Activated T-helper 1 cell treated with anti-CD3 and anti-CD28 coated beads, Interleukin-12 subunit alpha, Interleukin-12 subunit beta, Interleukin-2, Interleukin-4 antibody, amounts not matched to agents 30 ng/mL and 10 ng/mL and 1 ng/mL, durations not matched to agents 14 hours and 24 hours and 36 hours (primary cell): ENCODE measurements at regions not wholly inside any gene's neighbourhood (a gene's known extent, or its start where the extent isn't known, plus 50 kb on each side); places are given as distances from the start of the nearest gene placed in this dataset.

Source experiments
- DNase-seq: peaks from one replicate; pipeline ENCODE4 v3.0.0; 2021; ENCODE audit warnings: low spot score
- H3K27ac Mint-ChIP-seq: one replicate; pipeline ENCODE4 v1.8.0; 2021; ENCODE audit warnings: mild to moderate bottlenecking, mixed read lengths
- H3K27me3 Mint-ChIP-seq: one replicate; pipeline ENCODE4 v1.8.0; 2022; ENCODE audit warnings: mild to moderate bottlenecking, moderate library complexity, mixed read lengths; ENCODE audit not compliant: insufficient read depth
- H3K36me3 Mint-ChIP-seq: one replicate; pipeline ENCODE4 v1.8.0; 2021; ENCODE audit warnings: low read depth, mixed read lengths
- H3K4me1 Mint-ChIP-seq: one replicate; pipeline ENCODE4 v1.8.0; 2021; ENCODE audit warnings: low read depth, mixed read lengths
- H3K4me3 Mint-ChIP-seq: one replicate; pipeline ENCODE4 v1.8.0; 2021; ENCODE audit warnings: mild to moderate bottlenecking, moderate library complexity, mixed read lengths
- H3K9me3 Mint-ChIP-seq: one replicate; pipeline ENCODE4 v1.8.0; 2021; ENCODE audit warnings: mixed read lengths
- intact Hi-C: fragments of 100-400 bp; cut with micrococcal nuclease; formaldehyde crosslinking; loops from one replicate; pipeline ENCODE4 v1.15.1; 2024

DNA sequence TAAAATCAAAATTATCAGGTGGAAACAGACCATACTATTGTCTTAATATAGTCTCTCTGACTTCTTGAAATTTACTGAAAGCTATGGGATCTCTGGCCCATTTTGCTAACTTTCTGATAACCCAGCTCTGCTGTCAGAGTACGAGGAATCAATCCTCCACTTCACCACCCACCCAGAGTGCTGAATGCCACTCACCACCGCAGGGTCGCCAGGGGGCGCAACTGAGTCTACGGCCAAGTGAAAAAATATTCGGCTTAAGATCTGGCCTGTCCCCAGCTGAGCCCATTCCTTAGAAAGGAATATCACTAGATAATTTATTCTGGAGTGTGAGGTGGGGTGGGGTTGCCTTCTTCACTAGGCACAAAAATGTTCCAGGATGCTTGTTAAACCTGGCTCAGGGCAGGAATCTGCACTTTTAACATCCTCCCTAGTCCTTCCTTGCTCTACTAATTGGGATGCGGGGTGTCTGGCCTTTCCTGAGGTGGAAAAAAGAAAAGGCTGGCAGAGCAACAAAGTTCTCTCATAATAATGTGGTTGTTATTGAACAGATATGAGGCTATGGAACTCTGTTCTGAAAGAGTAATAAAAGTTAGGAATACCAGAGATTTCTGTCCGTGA, 520.6 kb downstream of the MFSD1 start:
- H3K4me1 Mint-ChIP-seq: no peaks in the 10 kb centered on the region
- no peak for DNase-seq
- no peak overlapping the region for H3K4me3 Mint-ChIP-seq
- H3K27ac Mint-ChIP-seq: no peak overlapping the region
- H3K9me3 Mint-ChIP-seq: no peaks in the 10 kb centered on the region
- peaks cover 2% of the 10 kb centered on the region for H3K27me3 Mint-ChIP-seq
- intact Hi-C loops: no loop called here
- no peaks in the 10 kb centered on the region for H3K36me3 Mint-ChIP-seq

DNA sequence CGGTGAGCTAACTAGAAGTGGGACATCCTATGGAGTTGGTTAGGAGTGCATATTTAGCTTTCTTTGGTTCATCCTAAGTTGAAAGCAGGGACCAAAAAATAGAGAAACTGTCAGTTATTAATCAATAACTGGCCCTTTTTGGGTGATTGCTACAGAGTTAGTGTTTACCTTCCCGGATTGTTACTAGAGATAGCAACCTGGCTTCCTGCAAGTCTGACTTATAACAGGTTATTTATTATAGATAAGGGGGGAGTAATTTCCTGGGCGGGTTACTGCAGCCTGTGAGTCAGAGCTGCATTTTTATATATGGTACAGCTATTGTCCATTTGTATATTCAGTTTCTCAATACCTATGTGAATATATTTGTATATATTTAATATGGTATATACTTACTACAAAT, 522.0 kb downstream of the MFSD1 start:
- Mint-ChIP-seq H3K27me3 (peaks cover 2% of the 10 kb centered on the region), H3K36me3 (no peaks in the 10 kb centered on the region), H3K4me3 (no peak overlapping the region), H3K27ac (no peak overlapping the region), H3K9me3 (no peaks in the 10 kb centered on the region), H3K4me1 (no peaks in the 10 kb centered on the region)
- intact Hi-C loops: no loop called here
- DNase-seq: no peak

DNA sequence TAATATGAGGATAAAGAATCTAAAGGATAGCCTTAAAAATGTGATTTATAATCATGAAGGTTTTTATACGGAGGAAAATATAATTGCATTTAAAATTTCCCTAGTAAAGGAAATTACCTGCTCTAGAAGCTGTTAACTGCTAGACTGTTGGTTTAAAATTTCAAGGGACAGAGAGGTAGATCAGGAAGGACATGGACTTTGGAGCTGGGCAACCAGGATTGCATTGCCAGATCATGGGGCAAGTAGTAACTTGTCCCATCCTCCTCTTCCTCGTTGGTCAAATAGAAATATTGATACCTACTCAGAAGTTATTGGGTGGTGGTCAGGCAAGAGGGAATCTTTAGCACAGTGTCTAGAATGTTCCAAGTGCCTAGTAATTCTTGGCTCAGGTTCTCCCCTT, 525.1 kb downstream of the MFSD1 start:
- H3K4me1 Mint-ChIP-seq: no peaks in the 10 kb centered on the region
- H3K9me3 Mint-ChIP-seq: no peaks in the 10 kb centered on the region
- no peak for DNase-seq
- intact Hi-C loops: no loop called here
- H3K27me3 Mint-ChIP-seq: peaks cover 2% of the 10 kb centered on the region
- H3K36me3 Mint-ChIP-seq: no peaks in the 10 kb centered on the region
- no peak overlapping the region for H3K27ac Mint-ChIP-seq
- H3K4me3 Mint-ChIP-seq: no peak overlapping the region

DNA sequence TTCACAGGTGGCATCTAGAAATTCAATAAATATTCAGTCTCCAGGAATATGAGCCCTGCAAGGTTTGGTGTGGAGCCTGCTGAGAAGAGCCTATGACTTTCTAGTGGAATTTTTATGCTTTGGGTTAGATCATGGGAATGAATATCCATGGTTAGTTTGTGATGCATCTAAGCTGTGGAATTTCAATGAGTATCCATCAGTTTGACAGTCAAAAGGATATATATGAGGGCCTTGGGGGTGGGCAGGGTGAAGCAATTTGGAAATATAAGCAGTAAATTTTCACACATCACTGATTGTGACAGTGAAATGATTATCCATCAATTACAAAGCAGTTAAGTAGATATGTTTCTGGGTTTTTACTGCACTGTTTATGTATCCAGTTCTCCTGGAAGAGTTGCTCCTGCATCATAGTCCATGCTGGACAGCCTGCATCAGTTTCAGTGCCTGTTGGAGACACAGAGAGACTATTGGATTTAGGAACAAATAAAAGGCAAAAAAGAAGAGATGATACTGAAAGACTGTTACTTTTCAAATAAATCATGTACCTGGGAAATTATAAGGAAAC, 530.8 kb downstream of the MFSD1 start:
- H3K4me3 Mint-ChIP-seq: no peak overlapping the region
- no peaks in the 10 kb centered on the region for H3K36me3 Mint-ChIP-seq
- intact Hi-C loops: no loop called here
- no peak for DNase-seq
- no peaks in the 10 kb centered on the region for H3K9me3 Mint-ChIP-seq
- no peaks in the 10 kb centered on the region for H3K4me1 Mint-ChIP-seq
- no peaks in the 10 kb centered on the region for H3K27me3 Mint-ChIP-seq
- H3K27ac Mint-ChIP-seq: no peak overlapping the region

DNA sequence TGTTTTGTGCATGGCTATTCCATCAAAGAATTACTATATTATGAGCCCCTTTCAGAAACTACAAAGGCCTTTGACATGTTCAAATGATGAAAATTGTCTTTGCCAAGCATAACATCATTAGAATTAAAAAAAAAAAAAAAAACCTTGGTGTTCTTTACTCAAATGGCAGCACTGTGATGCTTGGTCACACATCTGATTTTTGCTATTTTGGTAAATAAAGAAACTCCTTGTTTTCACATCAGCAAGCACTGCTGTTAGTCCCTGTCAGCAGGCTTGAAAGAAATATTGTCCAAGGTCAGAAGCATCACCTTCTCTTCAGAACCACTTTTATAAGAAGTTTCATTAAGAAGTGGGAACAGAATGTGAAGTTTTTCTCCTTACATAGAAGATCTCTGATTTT, 537.3 kb downstream of the MFSD1 start:
- Mint-ChIP-seq H3K36me3 (no peaks in the 10 kb centered on the region), H3K27me3 (no peaks in the 10 kb centered on the region), H3K4me3 (no peak overlapping the region), H3K9me3 (peaks cover 4% of the 10 kb centered on the region), H3K4me1 (no peaks in the 10 kb centered on the region), H3K27ac (no peak overlapping the region)
- DNase-seq: no peak
- intact Hi-C loops: no loop called here

DNA sequence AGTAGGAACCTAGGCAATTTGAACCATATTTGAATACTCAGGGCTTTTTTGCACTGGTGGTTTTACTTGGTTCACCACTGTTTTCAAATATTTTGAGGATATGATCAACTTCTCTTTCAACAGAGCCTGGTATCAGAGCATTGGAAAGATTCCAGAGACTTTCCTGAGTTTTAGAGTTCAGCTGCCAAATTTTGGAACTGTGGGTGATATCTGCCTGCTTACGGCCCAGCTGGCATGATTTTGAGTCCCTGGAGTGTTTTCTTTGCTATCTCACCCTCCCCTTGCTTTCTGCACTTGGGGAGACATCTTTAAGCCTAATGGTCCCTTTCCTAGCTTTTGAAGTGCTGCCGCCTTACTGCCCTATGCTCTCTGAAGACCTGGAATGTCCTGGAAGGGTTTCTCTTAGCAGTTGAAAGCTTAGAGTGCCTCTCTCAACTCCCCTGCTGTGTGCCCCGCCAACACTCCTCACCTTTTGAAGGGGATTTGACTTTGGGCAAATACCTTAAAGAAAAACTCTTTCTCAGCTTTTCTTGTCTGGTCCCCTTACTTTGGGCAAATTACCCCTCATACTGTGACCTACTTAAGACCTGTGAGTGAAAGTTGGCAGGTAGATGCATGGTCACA, 539.1 kb downstream of the MFSD1 start:
- no peak overlapping the region for H3K27ac Mint-ChIP-seq
- intact Hi-C loops: no loop called here
- H3K4me3 Mint-ChIP-seq: no peak overlapping the region
- no peak for DNase-seq
- no peaks in the 10 kb centered on the region for H3K27me3 Mint-ChIP-seq
- no peaks in the 10 kb centered on the region for H3K36me3 Mint-ChIP-seq
- no peaks in the 10 kb centered on the region for H3K4me1 Mint-ChIP-seq
- peaks cover 4% of the 10 kb centered on the region for H3K9me3 Mint-ChIP-seq

DNA sequence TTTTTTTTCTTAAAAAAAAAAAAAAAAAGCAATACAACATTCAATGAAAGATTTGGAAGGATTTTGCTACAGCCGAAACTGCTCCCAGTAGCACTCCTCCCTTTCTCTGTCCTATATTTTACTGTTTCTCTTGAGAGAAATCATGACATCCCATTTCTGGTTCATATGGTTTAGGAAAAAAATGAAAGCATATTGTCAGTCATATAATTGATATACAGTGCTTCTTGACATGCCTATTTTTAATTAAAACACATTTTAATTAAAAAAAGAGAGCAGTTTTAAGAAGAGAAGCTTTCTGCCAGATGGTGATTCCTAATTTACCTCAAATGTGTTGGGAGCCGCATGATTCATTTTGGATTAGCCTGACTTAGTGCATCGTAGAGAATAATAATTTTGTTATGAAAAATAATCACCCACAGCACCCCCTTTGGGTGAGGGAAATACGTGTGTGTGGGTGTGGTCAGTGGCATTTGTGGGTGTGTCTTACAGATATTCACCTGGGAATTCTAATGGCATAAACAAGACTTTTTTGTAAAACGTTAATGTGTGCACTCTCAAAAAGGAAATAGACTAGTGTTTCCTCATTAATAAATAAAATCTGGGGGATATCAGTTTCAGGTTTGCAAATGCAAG, 544.5 kb downstream of the MFSD1 start:
- Mint-ChIP-seq H3K9me3 (no peaks in the 10 kb centered on the region), H3K27me3 (no peaks in the 10 kb centered on the region), H3K4me1 (no peaks in the 10 kb centered on the region), H3K27ac (no peak overlapping the region), H3K36me3 (no peaks in the 10 kb centered on the region), H3K4me3 (no peak overlapping the region)
- DNase-seq: no peak
- intact Hi-C loops: no loop called here

DNA sequence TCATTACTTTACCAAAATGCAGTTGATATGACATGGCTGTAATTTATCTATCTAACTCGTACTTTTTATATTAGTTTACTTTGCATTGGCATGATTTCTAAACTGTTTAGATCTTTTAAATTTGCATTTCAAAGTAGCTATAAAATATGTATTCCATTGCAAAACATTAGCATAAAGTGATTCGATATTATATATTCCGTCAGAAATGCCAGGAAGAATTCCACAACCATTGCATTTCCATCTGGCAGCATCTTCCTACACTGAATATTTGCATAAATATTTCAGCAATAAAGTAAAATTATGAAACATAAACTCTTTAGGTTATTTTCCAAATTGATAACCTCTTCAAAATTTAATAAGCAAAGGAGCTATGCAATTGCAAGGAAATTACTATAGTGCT, 546.6 kb downstream of the MFSD1 start:
- Mint-ChIP-seq H3K27ac (no peak overlapping the region), H3K4me3 (no peak overlapping the region), H3K4me1 (no peaks in the 10 kb centered on the region), H3K9me3 (no peaks in the 10 kb centered on the region), H3K36me3 (no peaks in the 10 kb centered on the region), H3K27me3 (no peaks in the 10 kb centered on the region)
- intact Hi-C loops: no loop called here
- DNase-seq: no peak

DNA sequence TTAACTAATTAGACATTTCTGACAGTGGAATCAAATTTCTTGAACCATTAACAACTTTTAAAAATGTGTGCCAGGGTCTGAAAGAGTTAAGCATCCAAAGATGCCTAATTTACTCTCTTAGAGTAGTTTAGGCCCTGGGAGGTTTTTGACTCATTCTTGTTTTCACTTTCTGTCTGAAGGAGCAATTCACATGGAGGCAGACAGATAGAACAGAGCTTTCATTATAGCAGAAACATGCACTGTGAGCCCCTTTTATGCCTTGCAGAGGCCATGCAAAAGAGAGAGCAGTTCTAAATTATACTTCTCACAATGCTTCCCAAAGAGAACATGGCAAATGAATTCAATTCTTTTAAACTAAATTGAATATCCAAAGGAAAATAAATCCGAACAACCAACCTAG, 554.8 kb downstream of the MFSD1 start:
- H3K36me3 Mint-ChIP-seq: no peaks in the 10 kb centered on the region
- H3K9me3 Mint-ChIP-seq: no peaks in the 10 kb centered on the region
- no peak for DNase-seq
- no peak overlapping the region for H3K27ac Mint-ChIP-seq
- intact Hi-C loops: no loop called here
- no peaks in the 10 kb centered on the region for H3K4me1 Mint-ChIP-seq
- H3K27me3 Mint-ChIP-seq: no peaks in the 10 kb centered on the region
- no peak overlapping the region for H3K4me3 Mint-ChIP-seq

DNA sequence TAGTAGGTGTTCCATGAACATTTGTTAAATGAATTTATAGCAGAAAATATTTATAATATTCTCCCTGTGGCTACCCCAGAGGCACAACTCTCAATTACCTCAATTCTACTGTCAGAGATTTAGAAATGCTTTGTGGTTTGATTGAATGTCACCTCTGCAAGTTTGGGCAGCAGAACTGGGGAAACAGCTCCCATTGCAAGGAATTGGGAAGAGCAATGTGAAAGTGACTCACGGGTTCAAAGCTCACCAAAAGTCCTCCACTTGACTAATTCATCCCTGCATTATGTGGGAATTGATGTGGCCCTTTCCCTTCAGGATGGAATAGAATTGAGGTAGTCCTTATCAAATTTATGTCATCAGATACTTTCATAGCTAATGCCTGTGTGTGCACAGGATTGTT, 562.7 kb downstream of the MFSD1 start:
- Mint-ChIP-seq H3K27me3 (no peaks in the 10 kb centered on the region), H3K36me3 (no peaks in the 10 kb centered on the region), H3K27ac (no peak overlapping the region), H3K9me3 (no peaks in the 10 kb centered on the region), H3K4me3 (no peak overlapping the region), H3K4me1 (no peaks in the 10 kb centered on the region)
- intact Hi-C loops: no loop called here
- no peak for DNase-seq

DNA sequence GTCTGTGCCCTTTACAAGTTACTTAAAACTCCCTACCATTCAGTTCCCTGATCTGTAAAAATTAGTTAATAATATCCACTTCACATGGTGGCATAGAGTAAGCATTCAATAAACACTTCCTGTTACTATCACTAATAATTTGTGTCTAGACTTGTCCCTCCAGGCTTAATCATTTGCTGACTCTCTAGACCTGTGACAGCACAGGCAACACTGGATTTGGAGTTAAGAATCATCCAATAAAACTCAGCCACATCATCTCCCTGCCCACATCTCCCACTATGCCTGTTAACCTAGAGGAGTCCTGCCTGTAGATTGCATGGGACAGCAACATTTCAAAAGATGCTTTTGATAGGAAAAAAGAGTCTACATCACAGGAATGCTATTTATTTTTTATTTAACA, 564.6 kb downstream of the MFSD1 start:
- Mint-ChIP-seq H3K4me3 (no peak overlapping the region), H3K27ac (no peak overlapping the region), H3K4me1 (no peaks in the 10 kb centered on the region), H3K9me3 (no peaks in the 10 kb centered on the region), H3K27me3 (no peaks in the 10 kb centered on the region), H3K36me3 (no peaks in the 10 kb centered on the region)
- intact Hi-C loops: no loop called here
- no peak for DNase-seq

DNA sequence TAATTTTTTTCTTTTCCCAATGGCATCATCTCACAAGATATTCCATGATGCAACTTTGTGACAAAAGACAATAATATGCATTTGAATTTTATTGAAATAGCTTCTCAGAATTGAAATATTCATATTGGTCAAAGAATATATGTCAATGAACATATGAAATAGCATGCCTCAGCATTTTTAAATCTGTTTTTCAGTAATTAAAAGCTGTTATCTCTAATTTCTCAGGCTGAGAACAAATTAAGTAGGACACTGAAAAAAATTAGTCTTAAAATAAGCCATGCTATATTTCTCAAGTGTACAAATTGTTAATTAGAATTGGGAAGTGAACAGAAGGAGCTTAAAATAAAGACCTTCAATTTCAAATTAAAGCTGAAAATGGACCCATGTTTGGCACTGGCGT, 570.1 kb downstream of the MFSD1 start:
- Mint-ChIP-seq H3K9me3 (no peaks in the 10 kb centered on the region), H3K27me3 (no peaks in the 10 kb centered on the region), H3K4me3 (no peak overlapping the region), H3K4me1 (no peaks in the 10 kb centered on the region), H3K36me3 (no peaks in the 10 kb centered on the region), H3K27ac (no peak overlapping the region)
- intact Hi-C loops: no loop called here
- no peak for DNase-seq

DNA sequence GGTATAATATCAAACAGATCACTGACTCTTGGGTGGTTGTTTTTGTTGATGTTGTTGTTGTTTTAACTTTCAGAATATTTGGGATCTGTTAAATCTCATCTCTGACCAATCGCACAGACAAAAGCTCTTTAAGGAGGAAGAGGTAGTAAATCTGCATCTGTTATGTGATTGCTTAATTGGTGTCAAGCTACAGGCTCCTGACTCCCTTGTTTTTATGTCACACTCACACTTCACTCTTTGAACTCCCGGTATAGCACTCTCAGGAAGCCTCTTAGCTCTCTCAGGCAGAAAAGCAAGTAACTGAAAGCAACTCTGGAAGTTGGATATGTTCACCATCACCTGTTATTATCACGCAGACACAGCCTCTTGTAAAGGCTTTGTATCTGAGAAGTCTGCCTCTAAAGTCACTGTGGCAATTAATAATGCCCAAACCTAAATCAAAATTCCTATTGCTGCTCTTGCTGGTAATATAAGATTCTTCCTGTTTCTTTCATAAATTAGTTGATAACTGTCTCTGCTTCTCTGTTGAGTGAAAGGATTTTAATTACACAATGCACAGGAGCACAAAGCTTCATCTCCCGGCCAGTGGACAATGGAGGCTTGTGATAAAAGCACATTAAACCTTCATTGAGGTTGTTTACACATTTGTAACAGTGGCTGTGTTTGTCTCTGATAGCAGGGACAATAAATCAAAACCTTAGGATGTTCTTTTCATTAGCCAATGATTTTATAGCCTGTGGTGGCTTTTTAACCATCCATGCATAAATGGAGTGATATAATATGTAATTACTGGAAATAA, 576.7 kb downstream of the MFSD1 start:
- Mint-ChIP-seq H3K36me3 (no peaks in the 10 kb centered on the region), H3K4me1 (no peaks in the 10 kb centered on the region), H3K4me3 (no peak overlapping the region), H3K27ac (no peak overlapping the region), H3K27me3 (no peaks in the 10 kb centered on the region), H3K9me3 (no peaks in the 10 kb centered on the region)
- intact Hi-C loops: no loop called here
- DNase-seq: no peak
